Endodermal cell (in vitro differentiated cells): ENCODE measurements at regions not wholly inside any gene's neighbourhood (a gene's known extent, or its start where the extent isn't known, plus 50 kb on each side); places are given as distances from the start of the nearest gene placed in this dataset.

Source experiments
- DNase-seq: peaks from one replicate; pipeline ENCODE4 v3.0.0-alpha.2; 2017
- H3K27ac ChIP-seq: 2 replicates; pipeline ENCODE4 v1.5.1; 2013; ENCODE audit warnings: mild to moderate bottlenecking, low read depth, low read length, moderate library complexity
- H3K27me3 ChIP-seq: 2 replicates; pipeline ENCODE4 v1.6.1; 2013; ENCODE audit warnings: mild to moderate bottlenecking, low read length, moderate library complexity; ENCODE audit not compliant: insufficient read depth, control insufficient read depth, poor library complexity, severe bottlenecking
- H3K36me3 ChIP-seq: 2 replicates; pipeline ENCODE4 v1.7.0; 2013; ENCODE audit warnings: mild to moderate bottlenecking, low read length, moderate library complexity; ENCODE audit not compliant: control insufficient read depth, insufficient read depth
- H3K4me1 ChIP-seq: one replicate; pipeline ENCODE4 v1.7.0; 2013; ENCODE audit warnings: low read length; ENCODE audit not compliant: control insufficient read depth, insufficient read depth
- H3K4me3 ChIP-seq: 2 replicates; pipeline ENCODE4 v1.5.1; 2013; ENCODE audit warnings: mild to moderate bottlenecking, low read length, moderate library complexity
- H3K9ac ChIP-seq: 2 replicates; pipeline ENCODE4 v1.6.1; 2013; ENCODE audit warnings: mild to moderate bottlenecking, low read length, moderate library complexity; ENCODE audit not compliant: poor library complexity, severe bottlenecking; ENCODE audit errors: extremely low read depth
- H3K9me3 ChIP-seq: 2 replicates; pipeline ENCODE4 v1.6.1; 2013; ENCODE audit warnings: mild to moderate bottlenecking, low read length, moderate library complexity; ENCODE audit not compliant: control insufficient read depth
- H3K27ac Mint-ChIP-seq: 2 replicates; pipeline ENCODE4 v1.8.0; 2020; ENCODE audit warnings: mixed read lengths
- H3K27me3 Mint-ChIP-seq: 2 replicates; pipeline ENCODE4 v1.8.0; 2021; ENCODE audit warnings: mild to moderate bottlenecking, mixed read lengths; ENCODE audit not compliant: insufficient read depth
- H3K36me3 Mint-ChIP-seq: 2 replicates; pipeline ENCODE4 v1.8.0; 2020; ENCODE audit warnings: low read depth, mixed read lengths
- H3K4me1 Mint-ChIP-seq: 2 replicates; pipeline ENCODE4 v1.8.0; 2020; ENCODE audit warnings: mixed read lengths
- H3K4me3 Mint-ChIP-seq: 2 replicates; pipeline ENCODE4 v1.8.0; 2020; ENCODE audit warnings: mild to moderate bottlenecking, moderate library complexity, mixed read lengths
- H3K9me3 Mint-ChIP-seq: 2 replicates; pipeline ENCODE4 v1.8.0; 2020; ENCODE audit warnings: mild to moderate bottlenecking, mixed read lengths
- WGBS, 2 experiments: methylation state at CpG; one replicate each; pipeline versions ENCODE4 v1.1.5 to v1.1.7; 2013; ENCODE audit warnings: missing lambda C conversion rate in 2 of 2, mixed read lengths in 1 of 2; ENCODE audit not compliant: insufficient coverage in 1 of 2, insufficient read length in 1 of 2; 5-methylcytosine and 5-hydroxymethylcytosine counted together
- TF ChIP-seq, protein P1 (sequence below): fragments of 200-600 bp; sonication (generic); conservative IDR thresholded peaks from 2 replicates; pipeline ENCODE4 v1.5.0; 2021; ENCODE audit warnings: antibody characterized with exemption, mild to moderate bottlenecking

GRCh38 chr13:87827479-87827878 lies 156.3 kb downstream of the SLITRK5 start:
- no peaks in the 10 kb centered on the region for H3K27me3 ChIP-seq
- H3K4me3 ChIP-seq = no peak overlapping the region
- no peak overlapping the region for H3K9ac ChIP-seq
- Mint-ChIP-seq H3K4me1 (no peaks in the 10 kb centered on the region), H3K27me3 (peaks cover 2% of the 10 kb centered on the region), H3K27ac (no peak overlapping the region), H3K36me3 (no peaks in the 10 kb centered on the region), H3K9me3 (no peaks in the 10 kb centered on the region), H3K4me3 (no peak overlapping the region)
- DNase-seq = no peak
- no peaks in the 10 kb centered on the region for H3K9me3 ChIP-seq
- H3K36me3 ChIP-seq = no peaks in the 10 kb centered on the region
- TF ChIP-seq, protein P1, sequence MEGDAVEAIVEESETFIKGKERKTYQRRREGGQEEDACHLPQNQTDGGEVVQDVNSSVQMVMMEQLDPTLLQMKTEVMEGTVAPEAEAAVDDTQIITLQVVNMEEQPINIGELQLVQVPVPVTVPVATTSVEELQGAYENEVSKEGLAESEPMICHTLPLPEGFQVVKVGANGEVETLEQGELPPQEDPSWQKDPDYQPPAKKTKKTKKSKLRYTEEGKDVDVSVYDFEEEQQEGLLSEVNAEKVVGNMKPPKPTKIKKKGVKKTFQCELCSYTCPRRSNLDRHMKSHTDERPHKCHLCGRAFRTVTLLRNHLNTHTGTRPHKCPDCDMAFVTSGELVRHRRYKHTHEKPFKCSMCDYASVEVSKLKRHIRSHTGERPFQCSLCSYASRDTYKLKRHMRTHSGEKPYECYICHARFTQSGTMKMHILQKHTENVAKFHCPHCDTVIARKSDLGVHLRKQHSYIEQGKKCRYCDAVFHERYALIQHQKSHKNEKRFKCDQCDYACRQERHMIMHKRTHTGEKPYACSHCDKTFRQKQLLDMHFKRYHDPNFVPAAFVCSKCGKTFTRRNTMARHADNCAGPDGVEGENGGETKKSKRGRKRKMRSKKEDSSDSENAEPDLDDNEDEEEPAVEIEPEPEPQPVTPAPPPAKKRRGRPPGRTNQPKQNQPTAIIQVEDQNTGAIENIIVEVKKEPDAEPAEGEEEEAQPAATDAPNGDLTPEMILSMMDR = no peak
- no peak overlapping the region for H3K27ac ChIP-seq
- H3K4me1 ChIP-seq = no peaks in the 10 kb centered on the region
- WGBS, 2 experiments = 94 to 96% methylated on average over 4 of the region's 4 CpGs

DNA sequence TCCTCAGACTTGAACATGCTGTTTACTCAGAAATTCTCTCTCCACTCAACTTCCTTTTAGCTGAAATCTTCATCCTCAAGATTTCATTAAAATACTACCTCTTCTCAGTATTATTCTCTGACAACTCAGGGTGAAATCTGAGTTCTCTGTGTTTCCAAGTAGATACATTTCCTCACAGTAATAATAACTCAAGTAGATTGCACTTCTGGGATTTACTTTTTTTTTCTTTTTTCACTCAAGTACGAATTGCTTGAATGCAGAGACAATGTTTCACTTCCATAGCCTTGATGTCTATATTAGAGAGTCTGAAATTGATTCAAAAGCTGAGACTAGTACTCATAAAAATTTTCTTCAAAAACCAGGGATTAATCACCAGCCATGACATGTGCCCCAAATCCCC lies 166.4 kb downstream of the SLITRK5 start:
- no peak overlapping the region for H3K27ac Mint-ChIP-seq
- Histone ChIP-seq H3K4me1 (no peaks in the 10 kb centered on the region), H3K9me3 (no peaks in the 10 kb centered on the region), H3K27ac (no peak overlapping the region), H3K4me3 (no peak overlapping the region), H3K9ac (no peak overlapping the region), H3K36me3 (no peaks in the 10 kb centered on the region), H3K27me3 (no peaks in the 10 kb centered on the region)
- WGBS, 2 experiments = 83 to 100% methylated on average over 1 of the region's 1 CpG
- H3K4me3 Mint-ChIP-seq = no peak overlapping the region
- TF ChIP-seq, protein P1 = no peak
- no peak for DNase-seq
- no peaks in the 10 kb centered on the region for H3K36me3 Mint-ChIP-seq
- H3K4me1 Mint-ChIP-seq = peaks cover 5% of the 10 kb centered on the region
- no peaks in the 10 kb centered on the region for H3K27me3 Mint-ChIP-seq
- H3K9me3 Mint-ChIP-seq = no peaks in the 10 kb centered on the region

DNA sequence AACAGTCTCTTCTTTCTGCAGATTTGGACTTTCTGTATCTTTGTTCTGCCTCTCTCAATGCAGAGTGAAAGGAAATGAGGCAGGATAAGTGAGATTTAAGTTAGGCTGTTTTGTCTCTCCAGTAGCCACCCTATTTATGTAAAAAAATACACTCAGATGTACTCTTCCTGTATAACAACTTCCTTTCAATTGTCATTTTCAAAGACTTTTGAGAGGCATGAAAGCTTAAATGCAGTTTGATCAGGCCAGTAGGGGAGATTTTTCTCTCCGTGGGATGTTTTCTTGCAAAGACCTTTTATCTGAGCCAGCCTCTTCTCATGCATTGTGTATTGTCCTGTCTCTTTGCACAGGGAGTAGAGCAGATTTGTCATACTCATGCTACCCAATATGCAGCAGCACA lies 166.8 kb downstream of the SLITRK5 start:
- WGBS, 2 experiments = 64% methylated on average over 1 of the region's 1 CpG; no CpG with 5 or more reads in 1 of the 2 experiments
- peaks cover 5% of the 10 kb centered on the region for H3K4me1 Mint-ChIP-seq
- H3K4me3 Mint-ChIP-seq = no peak overlapping the region
- no peak overlapping the region for H3K9ac ChIP-seq
- no peaks in the 10 kb centered on the region for H3K27me3 ChIP-seq
- H3K4me1 ChIP-seq = no peaks in the 10 kb centered on the region
- H3K36me3 Mint-ChIP-seq = no peaks in the 10 kb centered on the region
- DNase-seq = no peak
- no peaks in the 10 kb centered on the region for H3K36me3 ChIP-seq
- TF ChIP-seq, protein P1 = no peak
- H3K9me3 Mint-ChIP-seq = no peaks in the 10 kb centered on the region
- no peak overlapping the region for H3K4me3 ChIP-seq
- H3K27me3 Mint-ChIP-seq = no peaks in the 10 kb centered on the region
- H3K9me3 ChIP-seq = no peaks in the 10 kb centered on the region
- H3K27ac Mint-ChIP-seq = no peak overlapping the region
- no peak overlapping the region for H3K27ac ChIP-seq
